Stimulated activated CD8-positive, alpha-beta memory T cell treated with anti-CD3 and anti-CD28 coated beads, Interleukin-7, amount 100 ng/mL, for 24 hours (primary cell): ENCODE measurements at regions not wholly inside any gene's neighbourhood (a gene's known extent, or its start where the extent isn't known, plus 50 kb on each side); places are given as distances from the start of the nearest gene placed in this dataset.
A peak's percentile ranks its signal among the peaks of the same experiment; 100 is the strongest.

Source experiments
- DNase-seq: peaks from one replicate; pipeline ENCODE4 v3.0.0-alpha.2; 2020; ENCODE audit warnings: low read depth

GRCh38 chr2:204049635-204050034, 113.1 kb downstream of the ICOS start:
- no peak for DNase-seq

- no peak for DNase-seq
Observed at GRCh38 chr2:204050681-204051080, 114.1 kb downstream of the ICOS start.

GRCh38 chr2:204051476-204051875, 114.9 kb downstream of the ICOS start:
- DNase-seq: no peak

- no peak for DNase-seq
Observed at GRCh38 chr2:204051984-204052556, 115.5 kb downstream of the ICOS start.

GRCh38 chr2:204059016-204059415, 122.5 kb downstream of the ICOS start:
- DNase-seq: no peak

GRCh38 chr2:204060841-204061240, 124.3 kb downstream of the ICOS start:
- no peak for DNase-seq

- DNase-seq: no peak
Observed at GRCh38 chr2:204061241-204061640, 124.7 kb downstream of the ICOS start.

GRCh38 chr2:204064119-204064518, 127.6 kb downstream of the ICOS start:
- DNase-seq: no peak

GRCh38 chr2:204065566-204065965, 129.0 kb downstream of the ICOS start:
- DNase-seq: no peak

GRCh38 chr2:204066051-204066450, 129.5 kb downstream of the ICOS start:
- no peak for DNase-seq

- no peak for DNase-seq
Observed at GRCh38 chr2:204069804-204070203, 133.2 kb downstream of the ICOS start.

- DNase-seq: peak; percentile 59
Observed at GRCh38 chr2:204072443-204073324, 136.1 kb downstream of the ICOS start.

GRCh38 chr2:204074456-204074855, 137.9 kb downstream of the ICOS start:
- no peak for DNase-seq

- no peak for DNase-seq
Observed at GRCh38 chr2:204078003-204078698, 141.6 kb downstream of the ICOS start.

- DNase-seq: no peak
Observed at GRCh38 chr2:204081487-204082425, 145.2 kb downstream of the ICOS start.

- no peak for DNase-seq
Observed at GRCh38 chr2:204086167-204086566, 149.6 kb downstream of the ICOS start.

- DNase-seq: no peak
Observed at GRCh38 chr2:204089105-204089504, 152.5 kb downstream of the ICOS start.

- no peak for DNase-seq
Observed at GRCh38 chr2:204089574-204089973, 153.0 kb downstream of the ICOS start.

- DNase-seq: no peak
Observed at GRCh38 chr2:204090021-204090420, 153.5 kb downstream of the ICOS start.

GRCh38 chr2:204104811-204105210, 168.2 kb downstream of the ICOS start:
- no peak for DNase-seq

- no peak for DNase-seq
Observed at GRCh38 chr2:204108330-204108751, 171.8 kb downstream of the ICOS start.

- no peak for DNase-seq
Observed at GRCh38 chr2:204108781-204109295, 172.3 kb downstream of the ICOS start.
